ENCODE measurements at regions not wholly inside any gene's neighbourhood (a gene's known extent, or its start where the extent isn't known, plus 50 kb on each side); places are given as distances from the start of the nearest gene placed in this dataset.

- no peak for TF ChIP-seq ZNF623 (tag by site-specific recombination; IDR thresholded peaks at IDR 0.05)
- no peak for TF ChIP-seq RBAK (tag by site-specific recombination; IDR thresholded peaks at IDR 0.05)
- no peaks in the 10 kb centered on the region for H3K36me3 ChIP-seq (ENCODE audit: control insufficient read depth in 2 of 2, insufficient read depth in 1 of 2, low read length in 2 of 2)
- H3K27ac ChIP-seq (ENCODE audit: extremely low read depth, low read depth, low read length): no peak overlapping the region
- no peaks in the 10 kb centered on the region for H3K9me3 ChIP-seq (ENCODE audit: control insufficient read depth, insufficient read depth, low read depth, low read length)
- no peak overlapping the region for H3K4me3 ChIP-seq (ENCODE audit: low read depth, low read length)
- ChIA-PET POLR2A (no interaction called here), CTCF (no interaction called here)
- no peaks in the 10 kb centered on the region for H3K4me1 ChIP-seq (ENCODE audit: control insufficient read depth, insufficient read depth, low read length)
Observed at GRCh38 chr14:83491091-83491490, 1957.4 kb upstream of the SEL1L start.

GRCh38 chr14:83520837-83521236 is 1987.2 kb upstream of the SEL1L start:
- Histone ChIP-seq H3K4me1 (ENCODE audit: control insufficient read depth, insufficient read depth, low read length) (no peaks in the 10 kb centered on the region; the same call in 1 of the 2 replicates), H3K27ac (ENCODE audit: extremely low read depth, low read depth, low read length) (no peak overlapping the region), H3K9me3 (ENCODE audit: control insufficient read depth, insufficient read depth, low read depth, low read length) (no peaks in the 10 kb centered on the region), H3K4me3 (ENCODE audit: low read depth, low read length) (no peak overlapping the region), H3K36me3 (ENCODE audit: control insufficient read depth in 2 of 2, insufficient read depth in 1 of 2, low read length in 2 of 2) (no peaks in the 10 kb centered on the region)
- ChIA-PET POLR2A (no interaction called here), CTCF (interaction anchor here (0.7 kb wide), 1 partner anchor 328 kb away, joined by 3 read pairs; no protein-coding TSS in a partner anchor)
- no peak for TF ChIP-seq ZNF560 (tag by site-specific recombination; IDR thresholded peaks at IDR 0.05; ENCODE audit: borderline replicate concordance)
- TF ChIP-seq, protein P1, sequence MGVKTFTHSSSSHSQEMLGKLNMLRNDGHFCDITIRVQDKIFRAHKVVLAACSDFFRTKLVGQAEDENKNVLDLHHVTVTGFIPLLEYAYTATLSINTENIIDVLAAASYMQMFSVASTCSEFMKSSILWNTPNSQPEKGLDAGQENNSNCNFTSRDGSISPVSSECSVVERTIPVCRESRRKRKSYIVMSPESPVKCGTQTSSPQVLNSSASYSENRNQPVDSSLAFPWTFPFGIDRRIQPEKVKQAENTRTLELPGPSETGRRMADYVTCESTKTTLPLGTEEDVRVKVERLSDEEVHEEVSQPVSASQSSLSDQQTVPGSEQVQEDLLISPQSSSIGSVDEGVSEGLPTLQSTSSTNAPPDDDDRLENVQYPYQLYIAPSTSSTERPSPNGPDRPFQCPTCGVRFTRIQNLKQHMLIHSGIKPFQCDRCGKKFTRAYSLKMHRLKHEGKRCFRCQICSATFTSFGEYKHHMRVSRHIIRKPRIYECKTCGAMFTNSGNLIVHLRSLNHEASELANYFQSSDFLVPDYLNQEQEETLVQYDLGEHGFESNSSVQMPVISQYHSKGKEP (tag by site-specific recombination; IDR thresholded peaks at IDR 0.05): no peak
- no peak for TF ChIP-seq ZSCAN5A (tag by site-specific recombination; IDR thresholded peaks at IDR 0.05)
- no peak for TF ChIP-seq ZNF660 (tag by site-specific recombination; IDR thresholded peaks at IDR 0.05)
- no peak for TF ChIP-seq ZNF394 (tag by site-specific recombination; IDR thresholded peaks at IDR 0.05; ENCODE audit: borderline replicate concordance)
- no peak for TF ChIP-seq ZNF324 (tag by site-specific recombination; IDR thresholded peaks at IDR 0.05)
- TF ChIP-seq, protein P2, sequence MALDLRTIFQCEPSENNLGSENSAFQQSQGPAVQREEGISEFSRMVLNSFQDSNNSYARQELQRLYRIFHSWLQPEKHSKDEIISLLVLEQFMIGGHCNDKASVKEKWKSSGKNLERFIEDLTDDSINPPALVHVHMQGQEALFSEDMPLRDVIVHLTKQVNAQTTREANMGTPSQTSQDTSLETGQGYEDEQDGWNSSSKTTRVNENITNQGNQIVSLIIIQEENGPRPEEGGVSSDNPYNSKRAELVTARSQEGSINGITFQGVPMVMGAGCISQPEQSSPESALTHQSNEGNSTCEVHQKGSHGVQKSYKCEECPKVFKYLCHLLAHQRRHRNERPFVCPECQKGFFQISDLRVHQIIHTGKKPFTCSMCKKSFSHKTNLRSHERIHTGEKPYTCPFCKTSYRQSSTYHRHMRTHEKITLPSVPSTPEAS (tag by site-specific recombination; IDR thresholded peaks at IDR 0.05): no peak
- TF ChIP-seq KLF1 (tag by site-specific recombination; IDR thresholded peaks at IDR 0.05): no peak
- TF ChIP-seq, protein P3, sequence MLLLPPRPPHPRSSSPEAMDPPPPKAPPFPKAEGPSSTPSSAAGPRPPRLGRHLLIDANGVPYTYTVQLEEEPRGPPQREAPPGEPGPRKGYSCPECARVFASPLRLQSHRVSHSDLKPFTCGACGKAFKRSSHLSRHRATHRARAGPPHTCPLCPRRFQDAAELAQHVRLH (tag by site-specific recombination; IDR thresholded peaks at IDR 0.05): no peak
- TF ChIP-seq ZNF155 (tag by site-specific recombination; IDR thresholded peaks at IDR 0.05): no peak
- TF ChIP-seq ZNF658 (tag by site-specific recombination; IDR thresholded peaks at IDR 0.05): no peak
- no peak for TF ChIP-seq WT1 (tag by site-specific recombination; IDR thresholded peaks at IDR 0.05)

GRCh38 chr14:83529531-83529930 is 1995.9 kb upstream of the SEL1L start:
- TF ChIP-seq KLF7 (tag by site-specific recombination; IDR thresholded peaks at IDR 0.05; ENCODE audit: borderline replicate concordance) (no peak), ZNF10 (tag by site-specific recombination; IDR thresholded peaks at IDR 0.05) (no peak), ZNF692 (tag by site-specific recombination; IDR thresholded peaks at IDR 0.05) (no peak), ZSCAN30 (tag by site-specific recombination; IDR thresholded peaks at IDR 0.05) (no peak), ZNF768 (tag by site-specific recombination; IDR thresholded peaks at IDR 0.05) (no peak), ZNF157 (tag by site-specific recombination; IDR thresholded peaks at IDR 0.05) (no peak)
- TF ChIP-seq, protein P4, sequence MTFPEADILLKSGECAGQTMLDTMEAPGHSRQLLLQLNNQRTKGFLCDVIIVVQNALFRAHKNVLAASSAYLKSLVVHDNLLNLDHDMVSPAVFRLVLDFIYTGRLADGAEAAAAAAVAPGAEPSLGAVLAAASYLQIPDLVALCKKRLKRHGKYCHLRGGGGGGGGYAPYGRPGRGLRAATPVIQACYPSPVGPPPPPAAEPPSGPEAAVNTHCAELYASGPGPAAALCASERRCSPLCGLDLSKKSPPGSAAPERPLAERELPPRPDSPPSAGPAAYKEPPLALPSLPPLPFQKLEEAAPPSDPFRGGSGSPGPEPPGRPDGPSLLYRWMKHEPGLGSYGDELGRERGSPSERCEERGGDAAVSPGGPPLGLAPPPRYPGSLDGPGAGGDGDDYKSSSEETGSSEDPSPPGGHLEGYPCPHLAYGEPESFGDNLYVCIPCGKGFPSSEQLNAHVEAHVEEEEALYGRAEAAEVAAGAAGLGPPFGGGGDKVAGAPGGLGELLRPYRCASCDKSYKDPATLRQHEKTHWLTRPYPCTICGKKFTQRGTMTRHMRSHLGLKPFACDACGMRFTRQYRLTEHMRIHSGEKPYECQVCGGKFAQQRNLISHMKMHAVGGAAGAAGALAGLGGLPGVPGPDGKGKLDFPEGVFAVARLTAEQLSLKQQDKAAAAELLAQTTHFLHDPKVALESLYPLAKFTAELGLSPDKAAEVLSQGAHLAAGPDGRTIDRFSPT (tag by site-specific recombination; IDR thresholded peaks at IDR 0.05): no peak
- CTCF ChIA-PET: no interaction called here

More at GRCh38 chr14:83529531-83529930, 1995.9 kb upstream of the SEL1L start:
- Histone ChIP-seq H3K4me3 (ENCODE audit: low read depth, low read length) (no peak overlapping the region), H3K36me3 (ENCODE audit: control insufficient read depth in 2 of 2, insufficient read depth in 1 of 2, low read length in 2 of 2) (no peaks in the 10 kb centered on the region), H3K4me1 (ENCODE audit: control insufficient read depth, insufficient read depth, low read length) (no peaks in the 10 kb centered on the region), H3K9me3 (ENCODE audit: control insufficient read depth, insufficient read depth, low read depth, low read length) (no peaks in the 10 kb centered on the region), H3K27ac (ENCODE audit: extremely low read depth, low read depth, low read length) (no peak overlapping the region)
- POLR2A ChIA-PET: no interaction called here
